ENCODE measurements at regions not wholly inside any gene's neighbourhood (a gene's known extent, or its start where the extent isn't known, plus 50 kb on each side); places are given as distances from the start of the nearest gene placed in this dataset.

DNA sequence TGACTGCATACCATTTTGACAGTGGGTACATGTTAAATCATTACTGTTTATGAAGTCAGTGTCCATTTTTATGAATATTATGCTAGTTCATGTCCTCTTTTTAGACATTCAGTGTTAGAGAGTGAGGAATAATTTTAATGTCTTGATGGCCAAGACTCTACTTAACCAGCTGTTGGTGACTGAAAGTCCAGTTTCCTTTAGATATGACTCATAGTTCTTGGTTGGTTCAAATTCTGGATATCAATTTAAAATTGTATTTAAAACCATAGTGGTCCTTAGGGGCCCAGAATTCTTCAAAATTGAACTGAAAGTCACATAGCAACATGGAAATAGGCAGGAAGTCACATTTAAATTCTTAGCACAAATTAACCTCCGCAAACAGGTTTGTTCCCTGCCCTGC is 196.5 kb upstream of the PRPS1L1 start:
- Histone ChIP-seq H3K9ac (ENCODE audit: low read length) (peak overlapping the region; percentile 59; the same call in 1 of the 2 replicates), H3K36me3 (replicated peaks; ENCODE audit: low read depth, low read length) (no peaks in the 10 kb centered on the region), H3K4me1 (ENCODE audit: low read length) (peaks cover 55% of the 10 kb centered on the region), H3K27me3 (ENCODE audit: low read depth, low read length) (no peaks in the 10 kb centered on the region), H4K20me1 (ENCODE audit: insufficient read depth, low read length) (no peaks in the 10 kb centered on the region), H2AFZ (ENCODE audit: low read depth, low read length) (no peak overlapping the region), H3K4me2 (ENCODE audit: low read length) (peak overlapping the region; percentile 39), H3K79me2 (ENCODE audit: low read length) (no peaks in the 10 kb centered on the region), H3K4me3 (ENCODE audit: low read length) (peak overlapping the region; percentile 23; the same call in 1 of the 2 replicates), H3K27ac (ENCODE audit: low read length) (peak overlapping the region; percentile 92), H3K9me3 (ENCODE audit: insufficient read depth, low read length) (no peaks in the 10 kb centered on the region)
- TF ChIP-seq, protein P1, sequence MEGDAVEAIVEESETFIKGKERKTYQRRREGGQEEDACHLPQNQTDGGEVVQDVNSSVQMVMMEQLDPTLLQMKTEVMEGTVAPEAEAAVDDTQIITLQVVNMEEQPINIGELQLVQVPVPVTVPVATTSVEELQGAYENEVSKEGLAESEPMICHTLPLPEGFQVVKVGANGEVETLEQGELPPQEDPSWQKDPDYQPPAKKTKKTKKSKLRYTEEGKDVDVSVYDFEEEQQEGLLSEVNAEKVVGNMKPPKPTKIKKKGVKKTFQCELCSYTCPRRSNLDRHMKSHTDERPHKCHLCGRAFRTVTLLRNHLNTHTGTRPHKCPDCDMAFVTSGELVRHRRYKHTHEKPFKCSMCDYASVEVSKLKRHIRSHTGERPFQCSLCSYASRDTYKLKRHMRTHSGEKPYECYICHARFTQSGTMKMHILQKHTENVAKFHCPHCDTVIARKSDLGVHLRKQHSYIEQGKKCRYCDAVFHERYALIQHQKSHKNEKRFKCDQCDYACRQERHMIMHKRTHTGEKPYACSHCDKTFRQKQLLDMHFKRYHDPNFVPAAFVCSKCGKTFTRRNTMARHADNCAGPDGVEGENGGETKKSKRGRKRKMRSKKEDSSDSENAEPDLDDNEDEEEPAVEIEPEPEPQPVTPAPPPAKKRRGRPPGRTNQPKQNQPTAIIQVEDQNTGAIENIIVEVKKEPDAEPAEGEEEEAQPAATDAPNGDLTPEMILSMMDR (IDR thresholded peaks at IDR 0.05; ENCODE audit: low read depth, low read length), result no peak
- no peak for TF ChIP-seq EZH2phosphoT487 (IDR thresholded peaks at IDR 0.05; ENCODE audit: low read depth)

- H2AFZ ChIP-seq (ENCODE audit: low read depth, low read length), result no peak overlapping the region
- peak overlapping the region; percentile 92 for H3K27ac ChIP-seq (ENCODE audit: low read length)
- peak overlapping the region; percentile 23 for H3K4me3 ChIP-seq (ENCODE audit: low read length)
- no peaks in the 10 kb centered on the region for H3K27me3 ChIP-seq (ENCODE audit: low read depth, low read length)
- no peaks in the 10 kb centered on the region for H3K9me3 ChIP-seq (ENCODE audit: insufficient read depth, low read length)
- peak overlapping the region; percentile 59; the same call in 1 of the 2 replicates for H3K9ac ChIP-seq (ENCODE audit: low read length)
- peaks cover 55% of the 10 kb centered on the region for H3K4me1 ChIP-seq (ENCODE audit: low read length)
- H3K36me3 ChIP-seq (replicated peaks; ENCODE audit: low read depth, low read length), result no peaks in the 10 kb centered on the region
- no peaks in the 10 kb centered on the region for H4K20me1 ChIP-seq (ENCODE audit: insufficient read depth, low read length)
- H3K4me2 ChIP-seq (ENCODE audit: low read length), result peak overlapping the region; percentile 39
- no peaks in the 10 kb centered on the region for H3K79me2 ChIP-seq (ENCODE audit: low read length)
- TF ChIP-seq EZH2phosphoT487 (IDR thresholded peaks at IDR 0.05; ENCODE audit: low read depth), result no peak
- TF ChIP-seq, protein P1 (IDR thresholded peaks at IDR 0.05; ENCODE audit: low read depth, low read length), result no peak
Observed at GRCh38 chr7:18225067-18225466, 197.4 kb upstream of the PRPS1L1 start.

GRCh38 chr7:18226598-18226997 is 199.0 kb upstream of the PRPS1L1 start:
- Histone ChIP-seq H3K4me2 (ENCODE audit: low read length) (no peak overlapping the region), H3K4me3 (ENCODE audit: low read length) (no peak overlapping the region), H3K9ac (ENCODE audit: low read length) (no peak overlapping the region), H4K20me1 (ENCODE audit: insufficient read depth, low read length) (no peaks in the 10 kb centered on the region), H2AFZ (ENCODE audit: low read depth, low read length) (no peak overlapping the region), H3K27ac (ENCODE audit: low read length) (no peak overlapping the region), H3K9me3 (ENCODE audit: insufficient read depth, low read length) (no peaks in the 10 kb centered on the region), H3K4me1 (ENCODE audit: low read length) (peaks cover 52% of the 10 kb centered on the region), H3K27me3 (ENCODE audit: low read depth, low read length) (no peaks in the 10 kb centered on the region), H3K36me3 (replicated peaks; ENCODE audit: low read depth, low read length) (no peaks in the 10 kb centered on the region), H3K79me2 (ENCODE audit: low read length) (no peaks in the 10 kb centered on the region)
- TF ChIP-seq, protein P1 (IDR thresholded peaks at IDR 0.05; ENCODE audit: low read depth, low read length), result no peak
- TF ChIP-seq EZH2phosphoT487 (IDR thresholded peaks at IDR 0.05; ENCODE audit: low read depth), result no peak

GRCh38 chr7:18228686-18229085 is 201.0 kb upstream of the PRPS1L1 start:
- TF ChIP-seq, protein P1 (IDR thresholded peaks at IDR 0.05; ENCODE audit: low read depth, low read length), result no peak
- TF ChIP-seq EZH2phosphoT487 (IDR thresholded peaks at IDR 0.05; ENCODE audit: low read depth), result no peak
- H4K20me1 ChIP-seq (ENCODE audit: insufficient read depth, low read length), result no peaks in the 10 kb centered on the region
- H3K9ac ChIP-seq (ENCODE audit: low read length), result no peak overlapping the region
- no peaks in the 10 kb centered on the region for H3K27me3 ChIP-seq (ENCODE audit: low read depth, low read length)
- H3K4me1 ChIP-seq (ENCODE audit: low read length), result peaks cover 31% of the 10 kb centered on the region
- no peak overlapping the region for H3K27ac ChIP-seq (ENCODE audit: low read length)
- no peaks in the 10 kb centered on the region for H3K79me2 ChIP-seq (ENCODE audit: low read length)
- H2AFZ ChIP-seq (ENCODE audit: low read depth, low read length), result no peak overlapping the region
- no peaks in the 10 kb centered on the region for H3K9me3 ChIP-seq (ENCODE audit: insufficient read depth, low read length)
- no peaks in the 10 kb centered on the region for H3K36me3 ChIP-seq (replicated peaks; ENCODE audit: low read depth, low read length)
- H3K4me2 ChIP-seq (ENCODE audit: low read length), result no peak overlapping the region
- no peak overlapping the region for H3K4me3 ChIP-seq (ENCODE audit: low read length)
